ENCODE measurements at regions not wholly inside any gene's neighbourhood (a gene's known extent, or its start where the extent isn't known, plus 50 kb on each side); places are given as distances from the start of the nearest gene placed in this dataset.

GRCh38 chr12:22798116-22798515 lies 173.1 kb downstream of the ETNK1 start:
- TF ChIP-seq CTCF (IDR thresholded peaks at IDR 0.05; ENCODE audit: insufficient read depth, low read length, poor library complexity, severe bottlenecking) (no peak), EZH2phosphoT487 (conservative IDR thresholded peaks at IDR 0.05; ENCODE audit: low read length) (no peak)
